K562 (cell line): ENCODE measurements at regions not wholly inside any gene's neighbourhood (a gene's known extent, or its start where the extent isn't known, plus 50 kb on each side); places are given as distances from the start of the nearest gene placed in this dataset.

Experiments
- FOXM1 ChIP-seq, 2 experiments: fragments of 450-650 bp in 1 of 2; sonication (generic) in 1 of 2; formaldehyde crosslinking in 1 of 2; IDR thresholded peaks; 2 replicates each; pipeline versions ENCODE4 v1.6.1 to v1.9.0; 2017 to 2022; ENCODE audit warnings: low read depth in 2 of 2, mild to moderate bottlenecking in 2 of 2, missing genetic modification reagents in 1 of 2, moderate library complexity in 1 of 2
- GTF2B ChIP-seq: IDR thresholded peaks from 2 replicates; pipeline ENCODE4 v1.6.1; 2011; ENCODE audit not compliant: insufficient read length; ENCODE audit errors: extremely low read depth
- HMBOX1 ChIP-seq: sonication (generic); IDR thresholded peaks from 2 replicates; pipeline ENCODE4 v1.6.1; 2016
- HSF4 ChIP-seq: fragments of 250-450 bp; sonication (Bioruptor Pico); IDR thresholded peaks from 2 replicates; pipeline ENCODE4 v2.1.2; 2022; ENCODE audit warnings: mild to moderate bottlenecking, moderate library complexity, borderline replicate concordance
- MNT ChIP-seq, 2 experiments: fragments of 450-650 bp; conservative IDR thresholded peaks; 2 replicates each; pipeline ENCODE4 v1.6.1; 2017; ENCODE audit warnings: mild to moderate bottlenecking in 2 of 2, moderate library complexity in 2 of 2
- PHF8 ChIP-seq: fragments of 200-600 bp; sonication (generic); IDR thresholded peaks from 2 replicates; pipeline ENCODE4 v1.6.1; 2012; ENCODE audit warnings: mixed run types, mild to moderate bottlenecking, inconsistent platforms, low read length, moderate library complexity, borderline replicate concordance
- RREB1 ChIP-seq: fragments of 250-450 bp; sonication (Bioruptor Pico); IDR thresholded peaks from 2 replicates; pipeline ENCODE4 v1.4.0; 2020
- SMARCE1 ChIP-seq: fragments of 450-650 bp; IDR thresholded peaks from 2 replicates; pipeline ENCODE4 v1.7.1; 2016; ENCODE audit warnings: mild to moderate bottlenecking
- ZBTB12 ChIP-seq: fragments of 250-450 bp; sonication (Bioruptor Pico); IDR thresholded peaks from 2 replicates; pipeline ENCODE4 v1.4.0; 2020
- ZNF232 ChIP-seq: sonication (generic); formaldehyde crosslinking; IDR thresholded peaks from 2 replicates; pipeline ENCODE4 v1.8.0; 2022; ENCODE audit warnings: mild to moderate bottlenecking, missing genetic modification reagents
- ZNF239 ChIP-seq: fragments of 250-450 bp; sonication (Bioruptor Pico); IDR thresholded peaks from 2 replicates; pipeline ENCODE4 v1.4.0; 2020; ENCODE audit warnings: mild to moderate bottlenecking
- ZNF639 ChIP-seq, 2 experiments: fragments of 200-800 bp in 1 of 2; sonication (Bioruptor generic) in 1 of 2; sonication (generic) in 1 of 2; formaldehyde crosslinking in 1 of 2; IDR thresholded peaks in 1 of 2; conservative IDR thresholded peaks in 1 of 2; 2 replicates each; pipeline versions ENCODE4 v1.5.0 to v1.6.1; 2016 to 2020; ENCODE audit warnings: missing compliant biosample characterization in 1 of 2, missing genetic modification characterization in 1 of 2, missing genetic modification reagents in 1 of 2

GRCh38 chr13:78750735-78751134 is 91.8 kb upstream of the OBI1 start (continued):
- TF ChIP-seq RREB1 (CRISPR knock-in tag) = no peak
- TF ChIP-seq ZNF232 (CRISPR knock-in tag) = no peak
- no peak for TF ChIP-seq SMARCE1
- TF ChIP-seq GTF2B = no peak
- TF ChIP-seq ZBTB12 (CRISPR knock-in tag) = no peak
- no peak for TF ChIP-seq PHF8
- no peak for TF ChIP-seq HMBOX1
- TF ChIP-seq HSF4 (CRISPR knock-in tag) = no peak
- TF ChIP-seq ZNF639 (CRISPR knock-in tag; conservative IDR thresholded peaks at IDR 0.05 in 1 of 2, IDR thresholded peaks at IDR 0.05 in 1 of 2) = no peak
- no peak for TF ChIP-seq ZNF239 (CRISPR knock-in tag)
- TF ChIP-seq FOXM1 (IDR thresholded peaks at IDR 0.05; ENCODE audit: low read depth) = no peak
- TF ChIP-seq FOXM1 (CRISPR knock-in tag; IDR thresholded peaks at IDR 0.05; ENCODE audit: low read depth) = no peak
- no peak for TF ChIP-seq MNT (conservative IDR thresholded peaks at IDR 0.05)
